ENCODE measurements at regions not wholly inside any gene's neighbourhood (a gene's known extent, or its start where the extent isn't known, plus 50 kb on each side); places are given as distances from the start of the nearest gene placed in this dataset.

- Histone ChIP-seq H3K9me3 (no peaks in the 10 kb centered on the region), H3K36me3 (ENCODE audit: insufficient read depth in 1 of 2, low read depth in 1 of 2) (no peaks in the 10 kb centered on the region), H3K4me1 (no peaks in the 10 kb centered on the region), H3K27me3 (ENCODE audit: insufficient read depth in 3 of 3, low read length in 2 of 3) (no peaks in the 10 kb centered on the region), H3K27ac (no peak overlapping the region), H3K4me3 (no peak overlapping the region)
- DNase-seq (no peak), ATAC-seq (no peak)
- intact Hi-C loops (cut with DNase I), result no loop called here
- no peak for TF ChIP-seq CTCF (IDR thresholded peaks at IDR 0.05)
- WGBS, 3 donors, result 70 to 88% (median 75%) methylated on average over 1 of the region's 1 CpG
These were observed 276.7 kb upstream of the PPARGC1A start for GRCh38 chr4:24166501-24166900.

GRCh38 chr4:24164797-24165196 is 274.9 kb upstream of the PPARGC1A start:
- no peak for ATAC-seq

GRCh38 chr4:24164054-24164693 is 274.3 kb upstream of the PPARGC1A start:
- WGBS, 3 donors, result 16 to 24% (median 19%) methylated on average over 2 of the region's 2 CpGs
- ATAC-seq, result peak; percentile 52 to 66 (median 58)
- intact Hi-C loops (cut with DNase I), result no loop called here

More at GRCh38 chr4:24164797-24165196, 274.9 kb upstream of the PPARGC1A start:
- DNase-seq, result no peak
- no peaks in the 10 kb centered on the region for H3K27me3 ChIP-seq (ENCODE audit: insufficient read depth in 3 of 3, low read length in 2 of 3)
- intact Hi-C loops (cut with DNase I), result no loop called here
- no peak overlapping the region for H3K27ac ChIP-seq
- no peaks in the 10 kb centered on the region for H3K36me3 ChIP-seq (ENCODE audit: insufficient read depth in 1 of 2, low read depth in 1 of 2)
- H3K4me3 ChIP-seq, result no peak overlapping the region
- H3K4me1 ChIP-seq, result no peaks in the 10 kb centered on the region
- H3K9me3 ChIP-seq, result no peaks in the 10 kb centered on the region
- 85 to 91% (median 89%) methylated on average over 3 of the region's 3 CpGs for WGBS, 3 donors
- no peak for TF ChIP-seq CTCF (IDR thresholded peaks at IDR 0.05)

GRCh38 chr4:24163314-24163713 is 273.5 kb upstream of the PPARGC1A start:
- H3K4me3 ChIP-seq, result no peak overlapping the region
- TF ChIP-seq CTCF (IDR thresholded peaks at IDR 0.05), result no peak
- H3K9me3 ChIP-seq, result no peaks in the 10 kb centered on the region
- no peaks in the 10 kb centered on the region for H3K4me1 ChIP-seq
- H3K27me3 ChIP-seq (ENCODE audit: insufficient read depth in 3 of 3, low read length in 2 of 3), result no peaks in the 10 kb centered on the region
- no peak overlapping the region for H3K27ac ChIP-seq
- no peak for DNase-seq
- ATAC-seq, result no peak
- intact Hi-C loops (cut with DNase I), result no loop called here
- H3K36me3 ChIP-seq (ENCODE audit: insufficient read depth in 1 of 2, low read depth in 1 of 2), result no peaks in the 10 kb centered on the region
- WGBS, 3 donors, result 90 to 96% (median 95%) methylated on average over 7 of the region's 7 CpGs

More at GRCh38 chr4:24164054-24164693, 274.3 kb upstream of the PPARGC1A start:
- H3K36me3 ChIP-seq (ENCODE audit: insufficient read depth in 1 of 2, low read depth in 1 of 2), result no peaks in the 10 kb centered on the region
- TF ChIP-seq CTCF (IDR thresholded peaks at IDR 0.05), result no peak
- H3K9me3 ChIP-seq, result no peaks in the 10 kb centered on the region
- H3K27ac ChIP-seq, result no peak overlapping the region
- H3K4me3 ChIP-seq, result no peak overlapping the region
- DNase-seq, result no peak
- H3K27me3 ChIP-seq (ENCODE audit: insufficient read depth in 3 of 3, low read length in 2 of 3), result no peaks in the 10 kb centered on the region
- H3K4me1 ChIP-seq, result no peaks in the 10 kb centered on the region

- no peak overlapping the region for H3K4me3 ChIP-seq
- intact Hi-C loops (cut with DNase I), result no loop called here
- no peaks in the 10 kb centered on the region for H3K4me1 ChIP-seq
- DNase-seq, result no peak
- WGBS, 3 donors, result 72 to 97% (median 73%) methylated on average over 1 of the region's 1 CpG
- no peaks in the 10 kb centered on the region for H3K36me3 ChIP-seq (ENCODE audit: insufficient read depth in 1 of 2, low read depth in 1 of 2)
- TF ChIP-seq CTCF (IDR thresholded peaks at IDR 0.05), result no peak
- ATAC-seq, result peak in 2 of 4 donors; percentile 46 to 47
- no peaks in the 10 kb centered on the region for H3K9me3 ChIP-seq
- H3K27me3 ChIP-seq (ENCODE audit: insufficient read depth in 3 of 3, low read length in 2 of 3), result no peaks in the 10 kb centered on the region
- H3K27ac ChIP-seq, result no peak overlapping the region
These were observed 270.5 kb upstream of the PPARGC1A start for GRCh38 chr4:24160358-24160757.
